ENCODE measurements at regions not wholly inside any gene's neighbourhood (a gene's known extent, or its start where the extent isn't known, plus 50 kb on each side); places are given as distances from the start of the nearest gene placed in this dataset.

DNA sequence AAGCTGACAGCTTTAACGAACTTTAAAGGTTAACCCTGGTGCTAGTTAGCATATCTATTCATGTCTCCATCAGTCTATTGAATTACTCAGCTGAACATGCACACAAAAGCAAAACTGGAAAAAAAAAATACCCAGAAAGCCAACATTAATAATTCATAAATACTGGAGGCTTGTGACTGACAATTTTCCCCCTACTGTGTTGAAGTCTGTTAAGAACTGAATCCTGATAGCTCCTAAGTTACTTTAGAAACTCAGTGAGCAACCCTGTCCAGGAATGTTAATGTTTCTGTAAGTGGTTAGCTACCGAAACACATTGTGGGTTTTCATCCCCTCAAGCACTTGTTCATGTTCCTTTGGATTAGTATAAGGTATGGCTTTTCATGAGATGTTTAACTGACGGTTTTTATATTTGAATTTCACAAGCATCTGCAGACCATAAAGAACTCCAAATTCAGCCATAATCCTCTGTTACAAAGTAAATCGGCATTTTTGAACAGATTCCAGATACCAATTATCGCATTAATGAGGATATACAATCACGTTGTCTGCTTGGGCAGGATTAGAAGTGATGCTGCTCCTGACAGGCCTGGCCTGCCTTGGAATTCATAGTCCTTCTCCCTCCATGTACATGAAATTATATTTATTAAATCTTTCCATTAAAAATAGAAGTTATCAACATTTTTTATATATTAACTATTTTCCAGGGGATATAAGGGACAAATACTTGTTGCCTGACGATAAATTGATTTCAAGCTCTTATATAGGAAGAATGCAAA is 331.2 kb downstream of the TLE4 start:
- Histone ChIP-seq H3K9me3 (replicated peaks; ENCODE audit: insufficient read depth, low read length) (no peaks in the 10 kb centered on the region), H3K79me2 (ENCODE audit: low read length) (no peaks in the 10 kb centered on the region), H3K4me1 (ENCODE audit: low read length) (no peaks in the 10 kb centered on the region), H3K27me3 (replicated peaks; ENCODE audit: insufficient read depth, low read length) (no peaks in the 10 kb centered on the region), H3K27ac (ENCODE audit: low read length) (no peak overlapping the region), H3K36me3 (replicated peaks; ENCODE audit: insufficient read depth, low read length) (no peaks in the 10 kb centered on the region), H3K4me2 (ENCODE audit: low read depth, low read length) (no peak overlapping the region), H2AFZ (ENCODE audit: low read length) (no peak overlapping the region), H4K20me1 (ENCODE audit: insufficient read depth, low read length) (no peaks in the 10 kb centered on the region), H3K9ac (ENCODE audit: low read length) (no peak overlapping the region), H3F3A (ENCODE audit: insufficient read depth, low read length) (no peaks in the 10 kb centered on the region), H3K4me3 (ENCODE audit: low read length) (no peak overlapping the region), H3K9me2 (replicated peaks; ENCODE audit: insufficient read depth, low read length) (no peaks in the 10 kb centered on the region)
- TF ChIP-seq EZH2phosphoT487 (IDR thresholded peaks at IDR 0.05; ENCODE audit: low read length) (no peak), EZH2 (optimal IDR thresholded peaks at IDR 0.05; ENCODE audit: low read depth, low read length) (no peak)
- TF ChIP-seq, protein P1, sequence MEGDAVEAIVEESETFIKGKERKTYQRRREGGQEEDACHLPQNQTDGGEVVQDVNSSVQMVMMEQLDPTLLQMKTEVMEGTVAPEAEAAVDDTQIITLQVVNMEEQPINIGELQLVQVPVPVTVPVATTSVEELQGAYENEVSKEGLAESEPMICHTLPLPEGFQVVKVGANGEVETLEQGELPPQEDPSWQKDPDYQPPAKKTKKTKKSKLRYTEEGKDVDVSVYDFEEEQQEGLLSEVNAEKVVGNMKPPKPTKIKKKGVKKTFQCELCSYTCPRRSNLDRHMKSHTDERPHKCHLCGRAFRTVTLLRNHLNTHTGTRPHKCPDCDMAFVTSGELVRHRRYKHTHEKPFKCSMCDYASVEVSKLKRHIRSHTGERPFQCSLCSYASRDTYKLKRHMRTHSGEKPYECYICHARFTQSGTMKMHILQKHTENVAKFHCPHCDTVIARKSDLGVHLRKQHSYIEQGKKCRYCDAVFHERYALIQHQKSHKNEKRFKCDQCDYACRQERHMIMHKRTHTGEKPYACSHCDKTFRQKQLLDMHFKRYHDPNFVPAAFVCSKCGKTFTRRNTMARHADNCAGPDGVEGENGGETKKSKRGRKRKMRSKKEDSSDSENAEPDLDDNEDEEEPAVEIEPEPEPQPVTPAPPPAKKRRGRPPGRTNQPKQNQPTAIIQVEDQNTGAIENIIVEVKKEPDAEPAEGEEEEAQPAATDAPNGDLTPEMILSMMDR (IDR thresholded peaks at IDR 0.05; ENCODE audit: low read length) = no peak
- DNase-seq = no peak

DNA sequence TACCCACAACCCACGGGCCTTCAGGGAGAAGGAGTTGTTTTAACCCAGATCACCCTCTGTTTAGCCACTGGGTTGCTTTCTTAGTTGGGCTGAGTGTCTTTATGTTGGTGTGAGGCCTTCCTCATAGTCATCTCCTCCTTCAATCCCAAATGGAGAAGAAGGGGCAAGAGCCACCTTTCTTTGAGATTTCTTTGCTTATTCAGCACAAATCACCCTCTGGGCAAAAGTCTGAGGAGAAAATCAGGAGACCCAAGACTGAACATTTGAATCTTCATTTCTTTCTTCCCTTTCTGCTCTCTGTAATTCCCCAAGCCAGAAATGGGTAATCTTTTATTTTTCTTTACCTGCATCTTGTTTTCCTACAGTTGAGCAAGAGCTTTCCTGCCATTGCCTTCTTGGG is 329.0 kb downstream of the TLE4 start:
- H3F3A ChIP-seq (ENCODE audit: insufficient read depth, low read length) = no peaks in the 10 kb centered on the region
- H3K79me2 ChIP-seq (ENCODE audit: low read length) = no peaks in the 10 kb centered on the region
- no peak overlapping the region for H3K4me3 ChIP-seq (ENCODE audit: low read length)
- no peak overlapping the region for H3K4me2 ChIP-seq (ENCODE audit: low read depth, low read length)
- H3K9me3 ChIP-seq (replicated peaks; ENCODE audit: insufficient read depth, low read length) = no peaks in the 10 kb centered on the region
- no peaks in the 10 kb centered on the region for H3K27me3 ChIP-seq (replicated peaks; ENCODE audit: insufficient read depth, low read length)
- no peak for DNase-seq
- no peak for TF ChIP-seq EZH2 (optimal IDR thresholded peaks at IDR 0.05; ENCODE audit: low read depth, low read length)
- TF ChIP-seq EZH2phosphoT487 (IDR thresholded peaks at IDR 0.05; ENCODE audit: low read length) = no peak
- TF ChIP-seq, protein P1 (IDR thresholded peaks at IDR 0.05; ENCODE audit: low read length) = no peak
- no peaks in the 10 kb centered on the region for H4K20me1 ChIP-seq (ENCODE audit: insufficient read depth, low read length)
- H3K4me1 ChIP-seq (ENCODE audit: low read length) = no peaks in the 10 kb centered on the region
- no peaks in the 10 kb centered on the region for H3K36me3 ChIP-seq (replicated peaks; ENCODE audit: insufficient read depth, low read length)
- no peak overlapping the region for H3K9ac ChIP-seq (ENCODE audit: low read length)
- no peaks in the 10 kb centered on the region for H3K9me2 ChIP-seq (replicated peaks; ENCODE audit: insufficient read depth, low read length)
- no peak overlapping the region for H3K27ac ChIP-seq (ENCODE audit: low read length)
- H2AFZ ChIP-seq (ENCODE audit: low read length) = no peak overlapping the region

DNA sequence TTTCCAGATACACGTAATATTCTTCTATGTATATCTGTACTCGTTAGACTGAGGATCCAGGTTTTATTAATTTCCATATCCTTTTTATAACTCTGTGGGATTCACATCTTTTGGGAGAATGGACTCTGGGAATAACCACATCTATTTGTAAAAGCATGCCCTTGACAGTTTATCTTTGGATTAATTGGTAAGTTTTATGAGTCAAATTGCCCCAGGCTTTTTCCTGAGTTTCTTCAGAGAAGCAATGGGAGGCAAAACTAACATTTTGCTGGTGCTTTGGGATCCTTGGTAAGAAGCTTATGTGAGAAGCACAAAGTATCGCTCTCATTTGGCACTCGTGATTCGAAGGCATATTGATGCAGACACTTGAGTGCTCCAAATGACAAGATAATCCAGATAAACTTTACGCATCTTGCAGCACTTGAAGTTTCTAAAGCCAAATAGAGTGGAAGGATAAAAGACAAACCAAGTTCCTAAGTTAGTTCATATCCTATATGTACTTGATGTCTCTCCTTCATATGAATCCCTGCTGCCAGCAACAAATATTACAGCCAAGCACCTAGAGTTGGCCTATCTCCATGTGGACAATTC is 324.7 kb downstream of the TLE4 start:
- Histone ChIP-seq H3K27ac (ENCODE audit: low read length) (no peak overlapping the region), H2AFZ (ENCODE audit: low read length) (no peak overlapping the region), H3K4me1 (ENCODE audit: low read length) (no peaks in the 10 kb centered on the region), H3K9me3 (replicated peaks; ENCODE audit: insufficient read depth, low read length) (no peaks in the 10 kb centered on the region), H3K4me3 (ENCODE audit: low read length) (no peak overlapping the region), H3K9ac (ENCODE audit: low read length) (no peak overlapping the region), H4K20me1 (ENCODE audit: insufficient read depth, low read length) (no peaks in the 10 kb centered on the region), H3K79me2 (ENCODE audit: low read length) (no peaks in the 10 kb centered on the region), H3K36me3 (replicated peaks; ENCODE audit: insufficient read depth, low read length) (no peaks in the 10 kb centered on the region), H3F3A (ENCODE audit: insufficient read depth, low read length) (no peaks in the 10 kb centered on the region), H3K4me2 (ENCODE audit: low read depth, low read length) (no peak overlapping the region), H3K9me2 (replicated peaks; ENCODE audit: insufficient read depth, low read length) (no peaks in the 10 kb centered on the region), H3K27me3 (replicated peaks; ENCODE audit: insufficient read depth, low read length) (no peaks in the 10 kb centered on the region)
- TF ChIP-seq EZH2 (optimal IDR thresholded peaks at IDR 0.05; ENCODE audit: low read depth, low read length) (no peak), EZH2phosphoT487 (IDR thresholded peaks at IDR 0.05; ENCODE audit: low read length) (no peak)
- TF ChIP-seq, protein P1 (IDR thresholded peaks at IDR 0.05; ENCODE audit: low read length) = no peak
- no peak for DNase-seq
